ENCODE measurements at regions not wholly inside any gene's neighbourhood (a gene's known extent, or its start where the extent isn't known, plus 50 kb on each side); places are given as distances from the start of the nearest gene placed in this dataset.

DNA sequence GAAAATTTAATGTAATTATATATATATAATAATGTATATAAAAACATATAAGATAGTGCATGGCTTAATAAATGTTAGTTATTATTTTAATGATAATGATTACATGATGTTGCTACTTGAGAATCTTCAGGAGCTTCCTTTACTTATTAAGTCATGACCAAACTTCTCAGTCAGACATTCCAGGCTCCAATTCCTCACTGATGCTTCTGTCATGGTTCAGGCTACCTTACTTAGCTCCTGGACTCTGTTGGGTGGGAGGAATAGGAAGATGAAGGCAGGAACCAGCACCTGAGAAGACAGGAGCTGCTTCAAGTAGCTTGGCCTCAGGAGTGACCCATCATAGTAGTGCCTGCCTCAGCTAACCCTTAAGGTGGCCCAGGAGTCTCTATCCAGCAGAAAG, 55.0 kb upstream of the EEPD1 start:
- TF ChIP-seq, protein P1, sequence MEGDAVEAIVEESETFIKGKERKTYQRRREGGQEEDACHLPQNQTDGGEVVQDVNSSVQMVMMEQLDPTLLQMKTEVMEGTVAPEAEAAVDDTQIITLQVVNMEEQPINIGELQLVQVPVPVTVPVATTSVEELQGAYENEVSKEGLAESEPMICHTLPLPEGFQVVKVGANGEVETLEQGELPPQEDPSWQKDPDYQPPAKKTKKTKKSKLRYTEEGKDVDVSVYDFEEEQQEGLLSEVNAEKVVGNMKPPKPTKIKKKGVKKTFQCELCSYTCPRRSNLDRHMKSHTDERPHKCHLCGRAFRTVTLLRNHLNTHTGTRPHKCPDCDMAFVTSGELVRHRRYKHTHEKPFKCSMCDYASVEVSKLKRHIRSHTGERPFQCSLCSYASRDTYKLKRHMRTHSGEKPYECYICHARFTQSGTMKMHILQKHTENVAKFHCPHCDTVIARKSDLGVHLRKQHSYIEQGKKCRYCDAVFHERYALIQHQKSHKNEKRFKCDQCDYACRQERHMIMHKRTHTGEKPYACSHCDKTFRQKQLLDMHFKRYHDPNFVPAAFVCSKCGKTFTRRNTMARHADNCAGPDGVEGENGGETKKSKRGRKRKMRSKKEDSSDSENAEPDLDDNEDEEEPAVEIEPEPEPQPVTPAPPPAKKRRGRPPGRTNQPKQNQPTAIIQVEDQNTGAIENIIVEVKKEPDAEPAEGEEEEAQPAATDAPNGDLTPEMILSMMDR (conservative IDR thresholded peaks at IDR 0.05 in 1 of 2, IDR thresholded peaks at IDR 0.05 in 1 of 2; ENCODE audit: low read depth in 1 of 2, low read length in 2 of 2), result no peak
- no peak for TF ChIP-seq EZH2 (IDR thresholded peaks at IDR 0.05; ENCODE audit: low read length, missing control alignments)
